Fibroblast of peridontal ligament (primary cell): ENCODE measurements at regions not wholly inside any gene's neighbourhood (a gene's known extent, or its start where the extent isn't known, plus 50 kb on each side); places are given as distances from the start of the nearest gene placed in this dataset.

ENCODE experiments used
- DNase-seq: peaks from one replicate; pipeline ENCODE4 v3.0.0-alpha.2; 2010; ENCODE audit errors: extremely low read depth

GRCh38 chr2:126575631-126576030 is 80.3 kb upstream of the GYPC start:
- no peak for DNase-seq

GRCh38 chr2:126579868-126580267 is 76.1 kb upstream of the GYPC start:
- DNase-seq: no peak

GRCh38 chr2:126586317-126586716 is 69.6 kb upstream of the GYPC start:
- DNase-seq: no peak

GRCh38 chr2:126599062-126599461 is 56.9 kb upstream of the GYPC start:
- DNase-seq: no peak

DNA sequence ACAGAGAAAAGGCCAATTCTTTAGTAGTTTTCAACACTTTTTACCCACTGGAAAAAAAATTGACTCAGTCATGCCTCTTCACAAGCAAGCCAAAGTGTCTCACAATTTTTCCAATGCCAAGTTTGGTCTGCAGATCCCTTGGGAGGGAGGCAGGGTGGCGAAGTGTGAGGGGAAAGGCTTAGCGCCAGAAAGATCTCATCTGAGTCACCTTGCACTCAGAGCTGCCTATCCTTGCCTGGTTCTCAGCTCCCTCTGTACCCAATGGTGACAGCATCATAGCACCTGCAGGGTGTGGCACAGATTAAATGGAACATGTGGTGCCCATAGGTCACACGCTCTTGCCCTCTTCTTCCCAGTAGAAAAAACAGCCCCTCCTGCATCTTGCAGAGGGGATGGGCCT is 55.2 kb upstream of the GYPC start:
- DNase-seq: no peak

DNA sequence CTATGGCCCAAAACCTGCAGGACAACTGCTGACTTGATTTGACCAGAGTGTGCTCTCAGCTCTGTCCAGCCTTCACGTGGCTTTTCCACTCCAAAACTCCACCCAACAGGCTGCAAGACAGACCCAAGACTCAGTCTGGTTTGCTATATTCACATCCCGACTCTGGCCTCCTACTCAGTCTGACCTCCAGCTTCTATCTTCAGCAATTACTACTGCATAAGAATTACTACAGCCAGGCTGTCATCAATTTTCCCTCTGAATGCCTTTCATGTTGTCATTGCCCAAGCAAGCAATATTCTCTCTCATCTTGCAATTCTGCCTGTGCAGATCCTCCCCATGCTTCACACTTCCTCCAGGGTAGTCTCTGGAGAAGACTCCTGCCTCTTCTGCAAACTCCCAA is 53.6 kb upstream of the GYPC start:
- no peak for DNase-seq
